Body of pancreas (tissue), 4 donors: ENCODE measurements at regions not wholly inside any gene's neighbourhood (a gene's known extent, or its start where the extent isn't known, plus 50 kb on each side); places are given as distances from the start of the nearest gene placed in this dataset.

Experiments used
- CTCF ChIP-seq, 7 experiments: fragments of 450-650 bp in 4 of 7; fragments of 200-600 bp in 3 of 7; sonication (generic) in 3 of 7; IDR thresholded peaks; one replicate each; pipeline ENCODE4 v1.5.1; 2016 to 2019; ENCODE audit warnings: antibody characterized with exemption in 7 of 7
- POLR2A ChIP-seq, 3 donors: fragments of 450-650 bp; IDR thresholded peaks; one replicate each; pipeline ENCODE4 v1.6.1; 2016; ENCODE audit warnings: antibody characterized with exemption in 3 of 3, mild to moderate bottlenecking in 2 of 3

GRCh38 chr2:238600506-238601432 lies 174.0 kb downstream of the ASB1 start:
- TF ChIP-seq CTCF (IDR thresholded peaks at IDR 0.05): no peak
- TF ChIP-seq POLR2A (IDR thresholded peaks at IDR 0.05): no peak
